LoVo (cell line): ENCODE measurements at regions not wholly inside any gene's neighbourhood (a gene's known extent, or its start where the extent isn't known, plus 50 kb on each side); places are given as distances from the start of the nearest gene placed in this dataset.

ENCODE experiments used
- DNase-seq: peaks from one replicate; pipeline ENCODE4 v3.0.0-alpha.2; 2016; ENCODE audit warnings: low spot score

- no peak for DNase-seq
Measured at GRCh38 chr5:4124221-4124970, 528.8 kb downstream of the IRX1 start.

- no peak for DNase-seq
Measured at GRCh38 chr5:4128994-4129393, 533.4 kb downstream of the IRX1 start.

DNA sequence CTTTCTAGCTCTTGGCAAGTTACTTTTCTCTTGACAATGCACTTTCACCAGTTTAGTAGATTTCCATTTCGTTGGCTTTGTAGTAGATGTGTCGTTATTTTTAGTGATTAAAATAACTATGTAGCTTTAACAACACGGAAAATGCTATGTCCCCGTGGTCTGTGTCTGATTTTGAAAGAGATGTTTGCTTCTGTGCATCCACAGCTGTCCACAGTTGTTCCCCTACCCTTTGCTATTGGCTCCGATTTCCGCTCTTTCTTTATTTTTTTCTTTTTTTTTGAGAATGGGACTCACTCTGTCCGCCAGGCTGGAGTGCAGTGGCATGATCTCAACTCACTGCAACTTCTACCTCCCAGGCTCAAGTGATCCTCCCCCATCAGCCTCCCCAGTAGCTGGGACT, 533.9 kb downstream of the IRX1 start:
- DNase-seq, result no peak

DNA sequence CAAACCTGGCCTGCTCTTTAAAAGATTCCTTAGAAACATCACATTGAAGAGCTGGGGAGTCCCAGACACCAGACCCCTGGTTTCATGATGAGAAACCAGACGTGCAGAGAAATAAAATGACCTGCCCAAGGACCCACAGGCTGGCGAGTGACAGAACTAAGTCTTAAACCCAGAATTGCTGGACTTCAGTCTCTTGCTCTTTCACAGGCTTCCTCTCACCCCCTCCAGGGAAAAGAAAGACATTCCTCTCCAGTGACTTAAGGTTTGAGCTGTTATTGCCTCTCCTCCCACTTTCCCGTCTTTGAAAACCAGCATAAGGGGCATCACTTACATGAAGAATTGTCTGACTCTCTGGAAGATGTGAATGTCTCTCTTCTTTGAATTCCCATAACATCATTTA, 535.2 kb downstream of the IRX1 start:
- no peak for DNase-seq

- no peak for DNase-seq
Measured at GRCh38 chr5:4137781-4138180, 542.1 kb downstream of the IRX1 start.

GRCh38 chr5:4142842-4143241, 547.2 kb downstream of the IRX1 start:
- DNase-seq, result no peak

- DNase-seq, result no peak
Measured at GRCh38 chr5:4144411-4145007, 548.9 kb downstream of the IRX1 start.

DNA sequence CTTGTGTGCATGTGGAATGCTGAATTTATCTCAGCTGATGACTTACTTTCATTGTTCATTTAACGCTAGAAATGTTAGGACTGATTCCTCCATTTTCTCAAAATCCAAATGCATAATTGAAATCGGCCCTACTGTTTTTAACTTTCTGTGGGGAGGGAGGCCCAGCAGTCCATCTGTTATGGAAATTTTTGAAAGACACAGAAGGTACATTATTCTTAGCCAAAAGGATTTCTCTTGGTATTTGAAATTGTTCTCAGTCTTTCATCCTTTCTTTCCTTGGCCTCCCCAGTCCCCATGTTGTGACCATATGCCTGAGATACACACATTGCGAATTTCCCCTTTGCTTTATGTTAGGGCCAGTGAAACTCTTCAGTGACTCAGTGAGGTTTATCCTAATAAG, 549.9 kb downstream of the IRX1 start:
- DNase-seq, result no peak

DNA sequence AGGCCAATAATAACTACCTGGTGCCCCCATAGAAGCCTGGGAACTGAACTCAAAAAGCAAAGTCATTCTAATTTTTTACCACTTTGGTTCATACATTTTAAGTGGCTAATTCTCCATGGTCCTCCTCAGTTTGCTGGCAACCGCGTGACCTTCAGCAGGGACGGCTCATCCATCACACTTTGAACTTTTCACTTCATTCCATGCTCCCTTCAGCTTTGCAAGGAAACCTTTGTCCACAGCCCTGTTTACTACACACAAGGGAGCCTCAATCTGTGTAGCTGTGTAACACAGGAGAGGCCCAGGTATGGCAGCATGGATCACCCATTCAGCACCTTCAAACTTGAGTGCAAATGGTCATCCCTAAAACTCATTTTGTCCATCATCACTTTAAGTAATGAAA, 552.4 kb downstream of the IRX1 start:
- DNase-seq, result no peak

GRCh38 chr5:4150067-4150466, 554.4 kb downstream of the IRX1 start:
- DNase-seq, result no peak

- DNase-seq, result no peak
Measured at GRCh38 chr5:4156153-4156552, 560.5 kb downstream of the IRX1 start.

GRCh38 chr5:4156889-4157288, 561.3 kb downstream of the IRX1 start:
- no peak for DNase-seq

- DNase-seq, result no peak
Measured at GRCh38 chr5:4158750-4159447, 563.3 kb downstream of the IRX1 start.

DNA sequence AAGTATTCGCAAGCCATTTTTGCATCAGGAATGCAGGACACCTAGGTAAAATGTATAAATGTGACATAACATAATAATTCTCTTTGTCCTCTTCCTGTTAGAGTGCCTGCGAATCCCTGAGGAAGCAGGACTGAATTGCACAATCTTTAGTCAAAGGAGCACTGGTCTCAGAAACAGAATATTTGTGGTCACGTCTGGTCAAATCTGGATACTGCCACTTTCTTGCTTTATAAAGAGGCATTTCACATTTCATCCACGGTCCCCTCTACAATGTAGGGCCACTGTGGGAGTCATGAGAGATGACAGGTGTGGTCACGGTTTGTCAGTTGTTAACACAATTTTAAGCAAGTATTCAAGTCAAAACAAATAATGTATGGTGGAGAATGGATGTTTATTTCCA, 564.0 kb downstream of the IRX1 start:
- no peak for DNase-seq

DNA sequence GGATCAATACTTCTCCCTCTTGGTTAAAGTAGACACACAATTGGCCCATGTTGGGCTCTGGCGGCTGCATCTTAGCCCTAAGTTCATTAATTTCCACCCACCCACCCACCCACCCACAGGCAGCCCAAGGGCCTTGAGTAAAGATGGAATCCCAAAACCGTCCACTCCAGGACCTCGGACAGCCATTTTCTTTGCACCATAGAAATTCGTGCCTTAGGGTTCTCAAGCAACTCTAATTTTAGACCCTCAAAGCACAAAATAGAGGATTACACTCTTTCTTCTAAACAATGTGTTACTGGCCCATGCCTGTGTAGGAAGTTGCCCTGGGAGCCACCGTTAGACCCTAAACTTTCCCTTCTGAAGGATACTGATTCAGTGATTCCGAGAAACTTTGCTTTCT, 568.5 kb downstream of the IRX1 start:
- no peak for DNase-seq

- DNase-seq, result no peak
Measured at GRCh38 chr5:4180703-4181102, 585.1 kb downstream of the IRX1 start.

- DNase-seq, result no peak
Measured at GRCh38 chr5:4182144-4182543, 586.5 kb downstream of the IRX1 start.

GRCh38 chr5:4185127-4185526, 589.5 kb downstream of the IRX1 start:
- no peak for DNase-seq

- DNase-seq, result no peak
Measured at GRCh38 chr5:4188704-4189103, 593.1 kb downstream of the IRX1 start.

GRCh38 chr5:4189317-4189716, 593.7 kb downstream of the IRX1 start:
- DNase-seq, result no peak

- no peak for DNase-seq
Measured at GRCh38 chr5:4191041-4191440, 595.4 kb downstream of the IRX1 start.

DNA sequence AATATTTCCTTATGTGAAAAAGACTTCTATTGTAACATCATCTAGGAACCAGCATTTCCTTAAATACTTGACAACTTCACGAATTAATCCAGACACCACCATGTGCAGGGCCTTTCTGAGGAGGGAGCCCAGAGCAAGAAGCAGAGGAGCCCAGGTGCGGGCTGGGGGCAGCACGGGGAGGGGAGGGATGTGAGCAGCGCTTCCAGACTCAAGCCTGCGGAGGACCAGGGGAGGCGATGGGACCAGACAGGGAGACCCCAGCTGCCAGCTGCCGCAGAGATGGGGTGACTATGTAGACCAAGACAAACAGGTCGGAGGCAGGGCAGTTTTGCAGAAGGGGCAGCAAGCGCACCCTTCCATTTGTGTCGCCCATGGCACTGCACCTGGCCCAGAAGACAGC, 596.1 kb downstream of the IRX1 start:
- DNase-seq, result no peak

GRCh38 chr5:4192111-4192510, 596.5 kb downstream of the IRX1 start:
- DNase-seq, result no peak

DNA sequence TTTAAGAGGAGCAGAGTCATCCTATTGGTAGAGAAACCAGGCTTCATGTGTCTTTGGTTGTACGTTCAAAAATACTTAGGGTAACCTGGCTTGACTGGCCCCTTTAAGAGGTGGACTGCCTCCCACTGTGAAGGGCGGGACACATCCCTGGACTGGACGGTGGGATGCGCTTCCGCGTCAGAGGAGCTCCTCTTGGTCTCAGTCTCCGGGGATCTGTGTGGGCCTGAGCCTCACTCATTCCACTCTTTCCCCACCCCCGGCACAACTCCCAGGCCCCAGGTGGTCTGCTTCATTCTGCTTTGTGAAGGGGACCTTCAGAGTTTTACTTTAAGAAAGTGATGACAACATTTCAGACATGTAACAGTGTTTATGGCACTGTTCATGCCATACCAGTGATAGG, 601.1 kb downstream of the IRX1 start:
- no peak for DNase-seq
